Psoas muscle (tissue), 7 donors: ENCODE measurements at regions not wholly inside any gene's neighbourhood (a gene's known extent, or its start where the extent isn't known, plus 50 kb on each side); places are given as distances from the start of the nearest gene placed in this dataset.

Source experiments
- ATAC-seq, 4 donors: fragments of 200-7000 bp; cut with Tn5 transposase; one replicate each; pipeline ENCODE4 v1.9.1; 2020; ENCODE audit warnings: moderate library complexity in 3 of 4, mild to moderate bottlenecking in 2 of 4
- DNase-seq, 2 donors: peaks; one replicate each; pipeline ENCODE4 v3.0.0-alpha.2; 2020
- H3K27ac ChIP-seq: fragments of 200-600 bp; one replicate; pipeline ENCODE4 v1.8.0; 2022
- H3K27me3 ChIP-seq, 3 donors: fragments of 200-600 bp in 1 of 3; one replicate each; pipeline versions ENCODE4 v1.6.1 to v1.8.0; 2013 to 2022; ENCODE audit warnings: low read length in 2 of 3, mild to moderate bottlenecking in 2 of 3, moderate library complexity in 1 of 3; ENCODE audit not compliant: insufficient read depth in 3 of 3
- H3K36me3 ChIP-seq, 2 donors: fragments of 200-600 bp in 1 of 2; one replicate each; pipeline versions ENCODE4 v1.6.1 to v1.8.0; 2013 to 2022; ENCODE audit warnings: low read depth in 1 of 2, mild to moderate bottlenecking in 1 of 2, moderate library complexity in 1 of 2; ENCODE audit not compliant: insufficient read depth in 1 of 2
- H3K4me1 ChIP-seq: fragments of 200-600 bp; one replicate; pipeline ENCODE4 v1.8.0; 2022
- H3K4me3 ChIP-seq: fragments of 200-600 bp; one replicate; pipeline ENCODE4 v1.8.0; 2022; ENCODE audit warnings: mild to moderate bottlenecking
- H3K9me3 ChIP-seq: fragments of 200-600 bp; one replicate; pipeline ENCODE4 v1.8.0; 2022
- WGBS, 3 donors: extraction: QIAGEN DNeasy Blood & Tissue Kit; methylation state at CpG; one replicate each; pipeline versions ENCODE4 v1.1.6 to v1.1.7; 2013; 5-methylcytosine and 5-hydroxymethylcytosine counted together
- intact Hi-C, 2 donors: fragments of 100-400 bp; cut with DNase I; formaldehyde crosslinking; loops; one replicate each; pipeline versions ENCODE4 v1.11.0 to v1.14.2; 2022
- TF ChIP-seq, protein P1 (sequence below): fragments of 200-600 bp; IDR thresholded peaks from one replicate; pipeline ENCODE4 v1.8.0; 2022; ENCODE audit warnings: antibody characterized with exemption
- donor health status: healthy with polysubstance abuse.
- donor health status: DM: no; HTN: no; CAD: no; lungs with moderate emphysema.
- donor health status: Bipolar disorder and iron deficiency.
- donor health status: healthy.
- donor health status: DM: yes; HTN: yes; CAD: no.
- donor health status: DM: no; HTN: no; CAD: no.
- donor health status: DM: yes; HTN: yes; CAD: no.

DNA sequence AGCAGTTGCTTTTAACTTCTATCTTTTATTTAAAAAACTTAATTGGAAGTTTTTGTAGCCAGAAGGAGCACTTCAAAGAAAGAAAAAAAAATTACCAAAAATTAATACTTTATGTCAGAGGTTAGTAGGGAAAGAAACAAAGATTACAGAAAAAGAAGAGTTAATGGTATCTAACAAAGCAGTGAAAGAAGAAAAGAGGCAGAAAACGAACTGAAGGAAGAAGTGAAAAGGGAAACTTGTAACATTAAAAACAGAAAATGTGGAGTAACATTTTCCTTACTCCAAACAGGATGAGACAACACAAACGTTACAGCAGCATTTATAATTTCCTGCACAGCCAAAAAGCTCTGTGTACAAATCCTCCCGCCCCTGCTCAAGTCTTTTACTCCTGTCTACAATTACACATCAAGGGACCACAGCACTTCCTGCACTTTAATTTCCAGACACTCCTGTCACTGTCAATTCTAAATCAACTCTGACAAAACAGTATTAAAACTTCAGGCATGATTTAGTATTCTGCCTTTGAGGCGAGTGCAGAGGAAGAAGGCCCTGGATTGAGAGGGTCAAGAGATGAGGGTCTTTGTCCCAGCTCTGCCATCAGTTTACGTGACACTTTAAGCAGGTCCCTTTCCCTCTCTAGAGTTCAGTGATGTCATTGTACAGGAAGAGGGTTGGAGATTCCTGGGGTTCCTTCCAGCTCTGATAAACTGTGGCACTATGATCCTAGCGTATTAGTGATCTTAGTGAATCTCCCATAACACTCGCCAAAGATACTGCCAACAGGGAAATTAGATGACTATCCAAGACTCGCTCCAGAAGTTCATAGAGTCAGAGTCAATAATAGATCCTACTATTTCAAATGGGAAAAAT lies 53.2 kb upstream of the LSM14A start:
- ATAC-seq = no peak
- H3K9me3 ChIP-seq = no peaks in the 10 kb centered on the region
- H3K4me3 ChIP-seq = no peak overlapping the region
- H3K27ac ChIP-seq = no peak overlapping the region
- no peaks in the 10 kb centered on the region for H3K36me3 ChIP-seq
- no peak for DNase-seq
- no peaks in the 10 kb centered on the region for H3K4me1 ChIP-seq
- TF ChIP-seq, protein P1, sequence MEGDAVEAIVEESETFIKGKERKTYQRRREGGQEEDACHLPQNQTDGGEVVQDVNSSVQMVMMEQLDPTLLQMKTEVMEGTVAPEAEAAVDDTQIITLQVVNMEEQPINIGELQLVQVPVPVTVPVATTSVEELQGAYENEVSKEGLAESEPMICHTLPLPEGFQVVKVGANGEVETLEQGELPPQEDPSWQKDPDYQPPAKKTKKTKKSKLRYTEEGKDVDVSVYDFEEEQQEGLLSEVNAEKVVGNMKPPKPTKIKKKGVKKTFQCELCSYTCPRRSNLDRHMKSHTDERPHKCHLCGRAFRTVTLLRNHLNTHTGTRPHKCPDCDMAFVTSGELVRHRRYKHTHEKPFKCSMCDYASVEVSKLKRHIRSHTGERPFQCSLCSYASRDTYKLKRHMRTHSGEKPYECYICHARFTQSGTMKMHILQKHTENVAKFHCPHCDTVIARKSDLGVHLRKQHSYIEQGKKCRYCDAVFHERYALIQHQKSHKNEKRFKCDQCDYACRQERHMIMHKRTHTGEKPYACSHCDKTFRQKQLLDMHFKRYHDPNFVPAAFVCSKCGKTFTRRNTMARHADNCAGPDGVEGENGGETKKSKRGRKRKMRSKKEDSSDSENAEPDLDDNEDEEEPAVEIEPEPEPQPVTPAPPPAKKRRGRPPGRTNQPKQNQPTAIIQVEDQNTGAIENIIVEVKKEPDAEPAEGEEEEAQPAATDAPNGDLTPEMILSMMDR = no peak
- peaks cover 0 to 8% (median 0%) of the 10 kb centered on the region in 3 donors for H3K27me3 ChIP-seq
- intact Hi-C loops = no loop called here
- WGBS, 3 donors = 34 to 39% (median 36%) methylated on average over 8 of the region's 8 CpGs

DNA sequence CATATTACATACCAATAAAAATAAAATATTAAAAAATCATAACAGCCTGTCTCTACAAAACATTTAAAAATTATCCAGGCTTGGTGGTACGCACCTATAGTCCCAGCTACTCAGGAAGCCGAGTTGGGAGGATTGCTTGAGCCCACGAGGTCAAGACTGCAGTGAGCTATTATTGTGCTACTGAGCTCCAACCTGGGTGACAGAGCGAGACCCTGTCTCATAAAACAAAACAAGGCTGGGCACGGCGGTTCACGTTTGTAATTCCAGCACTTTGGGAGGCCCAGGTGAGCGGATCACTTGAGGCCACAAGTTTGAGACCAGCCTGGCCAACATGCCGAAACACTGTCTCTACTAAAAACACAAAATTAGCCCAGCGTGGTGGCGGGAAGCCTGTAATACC lies 52.2 kb upstream of the LSM14A start:
- no peaks in the 10 kb centered on the region for H3K9me3 ChIP-seq
- DNase-seq = no peak
- intact Hi-C loops = no loop called here
- 73 to 78% (median 78%) methylated on average over 11 of the region's 11 CpGs for WGBS, 3 donors
- no peaks in the 10 kb centered on the region for H3K36me3 ChIP-seq
- peaks cover 0 to 8% (median 0%) of the 10 kb centered on the region in 3 donors for H3K27me3 ChIP-seq
- no peak overlapping the region for H3K27ac ChIP-seq
- no peaks in the 10 kb centered on the region for H3K4me1 ChIP-seq
- TF ChIP-seq, protein P1 = no peak
- no peak overlapping the region for H3K4me3 ChIP-seq
- ATAC-seq = no peak

- DNase-seq (no peak), ATAC-seq (no peak)
- 63 to 71% (median 64%) methylated on average over 8 of the region's 8 CpGs for WGBS, 3 donors
- no peaks in the 10 kb centered on the region for H3K4me1 ChIP-seq
- H3K9me3 ChIP-seq = no peaks in the 10 kb centered on the region
- TF ChIP-seq, protein P1 = peak; percentile 47
- peaks cover 0 to 8% (median 0%) of the 10 kb centered on the region in 3 donors for H3K27me3 ChIP-seq
- no peaks in the 10 kb centered on the region for H3K36me3 ChIP-seq
- intact Hi-C loops = no loop called here
- no peak overlapping the region for H3K4me3 ChIP-seq
- H3K27ac ChIP-seq = no peak overlapping the region
Measured at GRCh38 chr19:34120846-34121639, 51.3 kb upstream of the LSM14A start.
